HepG2 (cell line): ENCODE measurements at regions not wholly inside any gene's neighbourhood (a gene's known extent, or its start where the extent isn't known, plus 50 kb on each side); places are given as distances from the start of the nearest gene placed in this dataset.

Experiments used
- ATAC-seq: fragments of 200-7000 bp; cut with Tn5 transposase; 3 replicates; pipeline ENCODE4 v1.9.1; 2020; ENCODE audit warnings: mild to moderate bottlenecking, moderate library complexity
- BruUV-seq: library from RNA; stranded (reverse); fragments of 400-500 nt; replicated peaks from 2 replicates; lab custom pipeline; 2021; lab: Mats Ljungman, UMichigan
- CTCF ChIA-PET: fragments of 300-600 bp; formaldehyde crosslinking; extraction: SDS; loops from one replicate; lab custom pipeline; 2021; ENCODE audit warnings: low total read pairs, inconsistent platforms, low intra/inter-chr PET ratio; lab: Yijun Ruan, JAX
- POLR2A ChIA-PET: fragments of 350-600 bp; sonication (Branson Sonifier 250); formaldehyde crosslinking; loops from one replicate; lab custom pipeline; 2020; ENCODE audit warnings: antibody characterized with exemption, inconsistent platforms; lab: Yijun Ruan, JAX
- DNase-seq: peaks from one replicate; pipeline ENCODE4 v3.0.0-alpha.2; 2015; ENCODE audit warnings: low spot score
- FAIRE-seq: peaks from 3 replicates; lab custom pipeline; 2011; peaks lifted over from hg19 to GRCh38; lab: Jason Lieb, UNC
- H2AFZ ChIP-seq: one replicate; pipeline ENCODE4 v1.6.1; 2011; ENCODE audit warnings: low read length, inconsistent platforms
- H3K27ac ChIP-seq: fragments of 300-600 bp; 3 replicates; pipeline ENCODE4 v1.8.0; 2011; ENCODE audit warnings: mixed run types, mild to moderate bottlenecking, mixed read lengths, low read length, inconsistent platforms; ENCODE audit not compliant: insufficient read depth; ENCODE audit errors: extremely low read length
- H3K27me3 ChIP-seq, 2 experiments: fragments of 200-600 bp in 1 of 2; 2 replicates in 1 of 2; 3 replicates in 1 of 2; pipeline versions ENCODE4 v1.6.0 to v1.8.0; 2011; ENCODE audit warnings: low read length in 2 of 2, mild to moderate bottlenecking in 2 of 2, moderate library complexity in 2 of 2, inconsistent platforms in 1 of 2; ENCODE audit not compliant: insufficient read depth in 2 of 2, control insufficient read depth in 1 of 2
- H3K36me3 ChIP-seq, 2 experiments: fragments of 200-600 bp in 1 of 2; replicated peaks in 1 of 2; 2 replicates in 1 of 2; 3 replicates in 1 of 2; pipeline versions ENCODE4 v1.5.1 to v1.8.0; 2011; ENCODE audit warnings: low read length in 2 of 2, inconsistent platforms in 1 of 2; ENCODE audit not compliant: insufficient read depth in 2 of 2, control insufficient read depth in 1 of 2
- H3K4me1 ChIP-seq: 2 replicates; pipeline ENCODE4 v1.5.1; 2012; ENCODE audit warnings: low read length, inconsistent platforms; ENCODE audit not compliant: insufficient read depth
- H3K4me2 ChIP-seq: 2 replicates; pipeline ENCODE4 v1.6.0; 2011; ENCODE audit warnings: low read depth, low read length, inconsistent platforms
- H3K4me3 ChIP-seq, 3 experiments: fragments of 200-600 bp in 1 of 3; sonication (generic), shearing (Covaris generic) in 1 of 3; replicated peaks in 1 of 3; 2 replicates each; pipeline ENCODE4 v1.5.1; 2011 to 2016; ENCODE audit warnings: low read length in 3 of 3, inconsistent platforms in 2 of 3, low read depth in 2 of 3, mild to moderate bottlenecking in 2 of 3, control low read depth in 1 of 3, mixed read lengths in 1 of 3; ENCODE audit not compliant: insufficient read depth in 1 of 3
- H3K79me2 ChIP-seq: one replicate; pipeline ENCODE4 v1.6.1; 2011; ENCODE audit warnings: low read length, inconsistent platforms; ENCODE audit not compliant: insufficient read depth
- H3K9ac ChIP-seq: 2 replicates; pipeline ENCODE4 v1.6.0; 2011; ENCODE audit warnings: mild to moderate bottlenecking, low read depth, low read length, inconsistent platforms; ENCODE audit not compliant: insufficient read depth
- H3K9me3 ChIP-seq: 2 replicates; pipeline ENCODE4 v1.5.1; 2012; ENCODE audit warnings: mild to moderate bottlenecking, low read length
- H4K20me1 ChIP-seq: 2 replicates; pipeline ENCODE4 v1.6.0; 2011; ENCODE audit warnings: inconsistent platforms, mild to moderate bottlenecking, low read length, moderate library complexity; ENCODE audit not compliant: insufficient read depth
- BCLAF1 ChIP-seq: fragments of 450-650 bp; IDR thresholded peaks from 2 replicates; pipeline ENCODE4 v1.6.1; 2017; ENCODE audit warnings: mild to moderate bottlenecking
- CREM ChIP-seq, 2 experiments: sonication (generic) in 1 of 2; formaldehyde crosslinking in 1 of 2; IDR thresholded peaks; 2 replicates each; pipeline versions ENCODE4 v1.4.0 to v1.6.1; 2016 to 2020; ENCODE audit warnings: antibody characterized with exemption in 1 of 2, mild to moderate bottlenecking in 1 of 2, missing genetic modification reagents in 1 of 2
- DRAP1 ChIP-seq: IDR thresholded peaks from 2 replicates; pipeline ENCODE4 v1.6.1; 2016; ENCODE audit warnings: missing genetic modification reagents, missing compliant biosample characterization
- HDAC6 ChIP-seq: fragments of 200-600 bp; sonication (generic); IDR thresholded peaks from 2 replicates; pipeline ENCODE4 v1.7.0; 2017; ENCODE audit warnings: mild to moderate bottlenecking, antibody characterized with exemption, low read length, low read depth
- NR2F6 ChIP-seq, 2 experiments: IDR thresholded peaks; 2 replicates each; pipeline ENCODE4 v1.6.1; 2016; ENCODE audit warnings: antibody characterized with exemption in 1 of 2, mild to moderate bottlenecking in 1 of 2
- RBFOX2 ChIP-seq: fragments of 200-400 bp; formaldehyde crosslinking; IDR thresholded peaks from 2 replicates; pipeline ENCODE4 v1.6.1; 2017; ENCODE audit warnings: low read depth, mild to moderate bottlenecking, low read length
- ZNF343 ChIP-seq: sonication (generic); formaldehyde crosslinking; IDR thresholded peaks from 2 replicates; pipeline ENCODE4 v1.4.0; 2020; ENCODE audit warnings: mild to moderate bottlenecking, missing genetic modification reagents
- ZNF703 ChIP-seq: sonication (generic); formaldehyde crosslinking; IDR thresholded peaks from 2 replicates; pipeline ENCODE4 v1.5.1; 2020; ENCODE audit warnings: missing genetic modification reagents, mild to moderate bottlenecking, moderate library complexity, borderline replicate concordance
- WGBS: methylation state at CpG from one replicate; pipeline ENCODE4 v1.1.6; 2017; ENCODE audit warnings: low lambda C conversion rate; 5-methylcytosine and 5-hydroxymethylcytosine counted together
- in situ Hi-C: cut with HindIII; loops from 2 replicates; pipeline ENCODE4 v1.10.0; 2017; ENCODE audit warnings: low pct_unique_long_range_greater_than_20kb; ENCODE audit not compliant: extremely low pct_ligation_motif_present
- intact Hi-C: fragments of 100-400 bp; cut with micrococcal nuclease; formaldehyde crosslinking; loops from one replicate; pipeline ENCODE4 v1.10.0; 2022; ENCODE audit not compliant: unreplicated experiment
- TF ChIP-seq, protein P1 (sequence below): sonication (generic); formaldehyde crosslinking; IDR thresholded peaks from 2 replicates; pipeline ENCODE4 v1.5.1; 2020; ENCODE audit warnings: mild to moderate bottlenecking, missing genetic modification reagents
- TF ChIP-seq, protein P2 (sequence below): IDR thresholded peaks from 2 replicates; pipeline ENCODE4 v1.6.1; 2016; ENCODE audit warnings: mild to moderate bottlenecking

DNA sequence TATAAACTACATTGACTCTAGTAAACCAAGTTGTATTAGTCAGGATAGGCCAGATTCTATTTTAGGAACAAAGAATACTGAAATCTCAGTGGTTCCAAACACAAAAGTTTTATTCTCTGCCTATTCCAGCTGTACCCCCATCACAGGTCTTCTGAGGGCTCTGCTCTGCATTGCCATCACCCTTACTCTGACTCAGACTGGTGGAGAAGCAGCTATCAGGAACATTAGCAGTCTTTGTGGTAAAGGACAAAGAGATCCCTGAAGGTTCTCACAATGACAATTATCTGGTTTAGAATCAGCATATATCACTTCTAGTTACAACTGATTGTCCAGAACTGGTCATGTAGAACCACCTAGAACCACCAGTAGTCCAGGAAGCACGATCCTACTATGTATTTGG is 251.1 kb downstream of the GLUD2 start:
- BruUV-seq = no TSS peak
- TF ChIP-seq CREM (IDR thresholded peaks at IDR 0.05) (no peak), CREM (CRISPR knock-in tag; IDR thresholded peaks at IDR 0.05) (no peak), RBFOX2 (no peak), ZNF343 (CRISPR knock-in tag) (no peak), ZNF703 (CRISPR knock-in tag) (no peak), NR2F6 (IDR thresholded peaks at IDR 0.05) (no peak), NR2F6 (CRISPR knock-in tag; IDR thresholded peaks at IDR 0.05) (no peak), HDAC6 (no peak), DRAP1 (no peak), BCLAF1 (no peak)
- TF ChIP-seq, protein P1, sequence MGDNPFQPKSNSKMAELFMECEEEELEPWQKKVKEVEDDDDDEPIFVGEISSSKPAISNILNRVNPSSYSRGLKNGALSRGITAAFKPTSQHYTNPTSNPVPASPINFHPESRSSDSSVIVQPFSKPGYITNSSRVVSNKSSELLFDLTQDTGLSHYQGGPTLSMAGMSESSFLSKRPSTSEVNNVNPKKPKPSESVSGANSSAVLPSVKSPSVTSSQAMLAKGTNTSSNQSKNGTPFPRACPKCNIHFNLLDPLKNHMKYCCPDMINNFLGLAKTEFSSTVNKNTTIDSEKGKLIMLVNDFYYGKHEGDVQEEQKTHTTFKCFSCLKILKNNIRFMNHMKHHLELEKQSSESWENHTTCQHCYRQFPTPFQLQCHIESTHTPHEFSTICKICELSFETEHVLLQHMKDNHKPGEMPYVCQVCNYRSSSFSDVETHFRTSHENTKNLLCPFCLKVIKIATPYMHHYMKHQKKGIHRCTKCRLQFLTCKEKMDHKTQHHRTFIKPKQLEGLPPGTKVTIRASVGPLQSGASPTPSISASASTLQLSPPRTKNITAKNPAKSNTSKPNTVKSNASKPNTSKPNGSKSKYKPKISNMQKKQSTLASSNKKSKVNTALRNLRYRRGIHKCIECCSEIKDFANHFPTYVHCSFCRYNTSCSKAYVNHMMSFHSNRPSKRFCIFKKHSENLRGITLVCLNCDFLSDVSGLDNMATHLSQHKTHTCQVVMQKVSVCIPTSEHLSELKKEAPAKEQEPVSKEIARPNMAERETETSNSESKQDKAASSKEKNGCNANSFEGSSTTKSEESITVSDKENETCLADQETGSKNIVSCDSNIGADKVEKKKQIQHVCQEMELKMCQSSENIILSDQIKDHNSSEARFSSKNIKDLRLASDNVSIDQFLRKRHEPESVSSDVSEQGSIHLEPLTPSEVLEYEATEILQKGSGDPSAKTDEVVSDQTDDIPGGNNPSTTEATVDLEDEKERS (CRISPR knock-in tag) = no peak
- TF ChIP-seq, protein P2, sequence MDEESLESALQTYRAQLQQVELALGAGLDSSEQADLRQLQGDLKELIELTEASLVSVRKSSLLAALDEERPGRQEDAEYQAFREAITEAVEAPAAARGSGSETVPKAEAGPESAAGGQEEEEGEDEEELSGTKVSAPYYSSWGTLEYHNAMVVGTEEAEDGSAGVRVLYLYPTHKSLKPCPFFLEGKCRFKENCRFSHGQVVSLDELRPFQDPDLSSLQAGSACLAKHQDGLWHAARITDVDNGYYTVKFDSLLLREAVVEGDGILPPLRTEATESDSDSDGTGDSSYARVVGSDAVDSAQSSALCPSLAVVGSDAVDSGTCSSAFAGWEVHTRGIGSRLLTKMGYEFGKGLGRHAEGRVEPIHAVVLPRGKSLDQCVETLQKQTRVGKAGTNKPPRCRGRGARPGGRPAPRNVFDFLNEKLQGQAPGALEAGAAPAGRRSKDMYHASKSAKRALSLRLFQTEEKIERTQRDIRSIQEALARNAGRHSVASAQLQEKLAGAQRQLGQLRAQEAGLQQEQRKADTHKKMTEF (CRISPR knock-in tag) = no peak
- Histone ChIP-seq H3K27me3 (no peaks in the 10 kb centered on the region), H3K9ac (no peak overlapping the region), H3K4me3 (no peak overlapping the region), H2AFZ (no peak overlapping the region), H3K27ac (no peak overlapping the region), H3K4me2 (no peak overlapping the region), H3K36me3 (no peaks in the 10 kb centered on the region), H3K79me2 (no peaks in the 10 kb centered on the region), H4K20me1 (no peaks in the 10 kb centered on the region), H3K9me3 (no peaks in the 10 kb centered on the region), H3K4me1 (no peaks in the 10 kb centered on the region)
- ChIA-PET POLR2A (no interaction called here), CTCF (no interaction called here)
- in situ Hi-C loops (no loop called here), intact Hi-C loops (no loop called here)
- no peak for DNase-seq
- no peak for ATAC-seq
- no peak for FAIRE-seq
- no CpG with 5 or more reads among the region's 1 CpG for WGBS
